Cardiac muscle cell (in vitro differentiated cells and primary cell): ENCODE measurements at regions not wholly inside any gene's neighbourhood (a gene's known extent, or its start where the extent isn't known, plus 50 kb on each side); places are given as distances from the start of the nearest gene placed in this dataset.

Experiments used
- DNase-seq, 2 donors: peaks; one replicate each; pipeline versions ENCODE4 v3.0.0 to v3.0.0-alpha.2; 2010 to 2017; ENCODE audit warnings: low read depth in 1 of 2, low spot score in 1 of 2
- H3K27ac ChIP-seq: fragments of 200-600 bp; sonication (generic); 2 replicates; pipeline ENCODE4 v1.5.1; 2016
- H3K27me3 ChIP-seq: fragments of 200-600 bp; sonication (generic); 2 replicates; pipeline ENCODE4 v1.6.0; 2016; ENCODE audit warnings: control low read depth
- H3K36me3 ChIP-seq: fragments of 200-600 bp; sonication (generic); 2 replicates; pipeline ENCODE4 v1.5.1; 2016; ENCODE audit warnings: control low read depth
- H3K4me1 ChIP-seq: fragments of 200-600 bp; sonication (generic); 2 replicates; pipeline ENCODE4 v1.8.1; 2017; ENCODE audit warnings: low read depth, mild to moderate bottlenecking, mixed run types
- H3K4me3 ChIP-seq: fragments of 200-600 bp; sonication (generic); 2 replicates; pipeline ENCODE4 v1.5.1; 2016; ENCODE audit warnings: mild to moderate bottlenecking
- H3K9me3 ChIP-seq: fragments of 200-600 bp; sonication (generic); 2 replicates; pipeline ENCODE4 v1.5.1; 2017; ENCODE audit warnings: low read depth, mild to moderate bottlenecking, control low read depth
- TF ChIP-seq, protein P1 (sequence below): IDR thresholded peaks from 2 replicates; pipeline ENCODE4 v1.5.1; 2012; ENCODE audit warnings: low read depth, mild to moderate bottlenecking, low read length

DNA sequence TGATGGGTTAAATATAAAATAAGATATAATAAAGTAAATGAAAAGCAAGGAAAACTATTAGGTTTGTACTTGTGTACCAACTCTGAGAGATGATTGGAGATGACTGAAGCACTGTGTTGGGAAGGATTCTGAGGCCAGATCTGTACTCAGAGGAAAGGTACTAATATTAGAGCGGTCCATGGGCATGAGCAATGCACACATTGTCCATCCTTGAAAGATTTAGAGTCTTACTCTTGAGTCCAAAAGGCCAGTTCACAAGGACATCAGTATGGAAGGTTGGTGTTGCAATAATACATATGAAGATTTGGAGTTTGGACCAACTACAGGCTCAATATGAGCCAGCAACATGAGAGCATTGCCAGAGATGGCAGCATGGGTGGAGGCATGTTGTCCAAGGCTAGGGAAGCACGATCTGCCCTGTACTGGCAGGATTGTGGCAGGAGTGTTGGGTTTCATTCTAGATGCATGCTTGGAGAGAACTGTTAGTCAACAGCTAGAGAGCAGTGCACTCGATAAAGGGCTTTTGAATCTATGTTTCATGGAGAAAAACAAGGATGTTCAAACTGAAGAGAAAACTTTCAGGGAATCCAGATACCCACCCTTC, 84.4 kb downstream of the TMEM215 start:
- Histone ChIP-seq H3K27ac (no peak overlapping the region), H3K27me3 (no peaks in the 10 kb centered on the region), H3K36me3 (no peaks in the 10 kb centered on the region), H3K4me3 (no peak overlapping the region), H3K4me1 (no peaks in the 10 kb centered on the region), H3K9me3 (no peaks in the 10 kb centered on the region)
- TF ChIP-seq, protein P1, sequence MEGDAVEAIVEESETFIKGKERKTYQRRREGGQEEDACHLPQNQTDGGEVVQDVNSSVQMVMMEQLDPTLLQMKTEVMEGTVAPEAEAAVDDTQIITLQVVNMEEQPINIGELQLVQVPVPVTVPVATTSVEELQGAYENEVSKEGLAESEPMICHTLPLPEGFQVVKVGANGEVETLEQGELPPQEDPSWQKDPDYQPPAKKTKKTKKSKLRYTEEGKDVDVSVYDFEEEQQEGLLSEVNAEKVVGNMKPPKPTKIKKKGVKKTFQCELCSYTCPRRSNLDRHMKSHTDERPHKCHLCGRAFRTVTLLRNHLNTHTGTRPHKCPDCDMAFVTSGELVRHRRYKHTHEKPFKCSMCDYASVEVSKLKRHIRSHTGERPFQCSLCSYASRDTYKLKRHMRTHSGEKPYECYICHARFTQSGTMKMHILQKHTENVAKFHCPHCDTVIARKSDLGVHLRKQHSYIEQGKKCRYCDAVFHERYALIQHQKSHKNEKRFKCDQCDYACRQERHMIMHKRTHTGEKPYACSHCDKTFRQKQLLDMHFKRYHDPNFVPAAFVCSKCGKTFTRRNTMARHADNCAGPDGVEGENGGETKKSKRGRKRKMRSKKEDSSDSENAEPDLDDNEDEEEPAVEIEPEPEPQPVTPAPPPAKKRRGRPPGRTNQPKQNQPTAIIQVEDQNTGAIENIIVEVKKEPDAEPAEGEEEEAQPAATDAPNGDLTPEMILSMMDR, result no peak
- DNase-seq, result no peak

DNA sequence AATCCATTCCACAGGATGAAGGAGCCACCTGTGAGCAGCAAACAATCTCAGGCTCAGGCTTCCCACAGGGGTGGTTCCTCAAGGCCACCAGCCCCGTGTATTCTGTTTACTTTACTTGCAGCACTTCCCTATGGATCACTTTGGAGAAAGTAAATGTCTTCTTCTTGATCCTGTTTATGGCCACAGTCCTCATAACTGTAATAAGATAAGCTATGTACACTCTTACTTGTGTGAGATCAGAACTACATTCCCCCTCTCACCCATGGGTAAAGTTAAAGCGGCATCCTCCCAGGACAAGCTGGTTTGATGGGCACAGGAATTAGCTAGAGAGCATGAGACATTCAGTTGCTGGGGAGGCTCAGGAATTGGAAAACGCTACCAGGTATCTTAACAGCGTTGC, 86.1 kb downstream of the TMEM215 start:
- H3K27me3 ChIP-seq, result no peaks in the 10 kb centered on the region
- no peak for DNase-seq
- H3K4me3 ChIP-seq, result no peak overlapping the region
- no peaks in the 10 kb centered on the region for H3K36me3 ChIP-seq
- H3K9me3 ChIP-seq, result no peaks in the 10 kb centered on the region
- TF ChIP-seq, protein P1, result no peak
- no peaks in the 10 kb centered on the region for H3K4me1 ChIP-seq
- no peak overlapping the region for H3K27ac ChIP-seq

GRCh38 chr9:32873131-32873530, 89.8 kb downstream of the TMEM215 start:
- no peak for DNase-seq
- Histone ChIP-seq H3K9me3 (no peaks in the 10 kb centered on the region), H3K27ac (no peak overlapping the region), H3K4me3 (no peak overlapping the region), H3K4me1 (peaks cover 9% of the 10 kb centered on the region), H3K36me3 (no peaks in the 10 kb centered on the region), H3K27me3 (no peaks in the 10 kb centered on the region)
- TF ChIP-seq, protein P1, result no peak

- no peak overlapping the region for H3K4me3 ChIP-seq
- no peaks in the 10 kb centered on the region for H3K27me3 ChIP-seq
- TF ChIP-seq, protein P1, result no peak
- no peaks in the 10 kb centered on the region for H3K36me3 ChIP-seq
- H3K27ac ChIP-seq, result no peak overlapping the region
- no peak for DNase-seq
- H3K9me3 ChIP-seq, result no peaks in the 10 kb centered on the region
- H3K4me1 ChIP-seq, result peaks cover 9% of the 10 kb centered on the region
These were observed 90.2 kb downstream of the TMEM215 start for GRCh38 chr9:32873553-32873952.

- TF ChIP-seq, protein P1, result no peak
- no peaks in the 10 kb centered on the region for H3K27me3 ChIP-seq
- H3K4me1 ChIP-seq, result peaks cover 9% of the 10 kb centered on the region
- DNase-seq, result no peak
- no peak overlapping the region for H3K27ac ChIP-seq
- no peaks in the 10 kb centered on the region for H3K9me3 ChIP-seq
- H3K4me3 ChIP-seq, result no peak overlapping the region
- H3K36me3 ChIP-seq, result no peaks in the 10 kb centered on the region
These were observed 91.9 kb downstream of the TMEM215 start for GRCh38 chr9:32875242-32875641.

DNA sequence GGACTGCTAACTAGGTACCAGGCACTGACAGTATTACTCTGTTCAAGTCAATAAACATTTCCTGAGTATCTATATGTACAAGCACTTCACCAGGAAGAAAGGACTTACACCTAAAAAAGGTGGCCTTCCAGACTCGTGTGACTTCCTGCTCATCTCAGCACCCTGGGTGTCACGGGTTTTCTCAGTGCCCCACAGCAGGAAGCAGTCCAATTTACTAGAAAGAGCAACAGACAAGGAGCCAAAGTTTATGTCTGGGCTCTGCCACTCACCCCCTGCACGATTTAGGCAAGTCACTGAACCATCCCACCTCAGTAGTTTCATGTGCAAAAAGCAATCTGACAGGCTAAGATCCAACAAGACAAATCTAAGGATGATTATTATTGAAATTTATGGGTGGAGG, 92.4 kb downstream of the TMEM215 start:
- H3K4me3 ChIP-seq, result no peak overlapping the region
- no peak for DNase-seq
- H3K27ac ChIP-seq, result no peak overlapping the region
- no peaks in the 10 kb centered on the region for H3K27me3 ChIP-seq
- H3K9me3 ChIP-seq, result no peaks in the 10 kb centered on the region
- H3K36me3 ChIP-seq, result no peaks in the 10 kb centered on the region
- H3K4me1 ChIP-seq, result peaks cover 9% of the 10 kb centered on the region
- TF ChIP-seq, protein P1, result no peak
